GM12891 (cell line): ENCODE measurements at regions not wholly inside any gene's neighbourhood (a gene's known extent, or its start where the extent isn't known, plus 50 kb on each side); places are given as distances from the start of the nearest gene placed in this dataset.
"Not testable (repeated sequence)": the region's sequence is repeated elsewhere in the genome, so short reads cannot be mapped to it uniquely, and the experiment has no call there.

Source experiments
- PAX5 ChIP-seq: IDR thresholded peaks from 2 replicates; pipeline ENCODE4 v1.6.1; 2011; ENCODE audit warnings: low read length, moderate library complexity, mild to moderate bottlenecking; ENCODE audit not compliant: insufficient read depth, severe bottlenecking
- POLR2A ChIP-seq: IDR thresholded peaks from 2 replicates; pipeline ENCODE4 v1.6.1; 2011; ENCODE audit warnings: low read depth, low read length, control low read depth
- POLR2AphosphoS5 ChIP-seq: IDR thresholded peaks from 2 replicates; pipeline ENCODE4 v1.6.1; 2011; ENCODE audit warnings: low read depth, low read length, control low read depth
- POU2F2 ChIP-seq: IDR thresholded peaks from 2 replicates; pipeline ENCODE4 v1.6.1; 2011; ENCODE audit warnings: low read depth, mild to moderate bottlenecking, control low read depth, low read length, moderate library complexity
- SPI1 ChIP-seq: IDR thresholded peaks from 2 replicates; pipeline ENCODE4 v1.6.1; 2011; ENCODE audit warnings: low read depth, low read length, control low read depth
- TAF1 ChIP-seq: IDR thresholded peaks from 2 replicates; pipeline ENCODE4 v1.6.1; 2011; ENCODE audit warnings: low read depth, low read length, control low read depth

DNA sequence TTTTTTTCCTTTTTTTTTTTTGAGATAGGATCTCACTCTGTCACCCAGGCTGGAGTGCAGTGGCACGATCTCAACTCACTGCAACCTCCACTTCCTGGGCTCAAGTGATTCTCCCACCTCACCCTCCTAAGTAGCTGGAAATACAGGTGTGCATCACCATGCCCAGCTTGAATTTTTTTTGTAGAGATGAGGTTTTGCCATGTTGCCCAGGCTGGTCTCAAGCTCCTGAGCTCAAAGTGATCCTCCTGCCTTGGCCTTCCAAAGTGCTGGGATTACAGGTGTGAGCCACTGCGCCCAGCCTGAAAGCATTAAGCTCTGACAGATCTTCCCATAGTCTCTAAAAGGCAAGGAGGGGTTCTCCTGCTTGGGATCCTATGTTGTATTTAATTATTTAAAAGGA is 66.2 kb upstream of the PRR23C start:
- not testable (repeated sequence) for TF ChIP-seq POLR2A, POLR2AphosphoS5, SPI1, TAF1, POU2F2, PAX5
